Muscle of back (tissue), 3 donors: ENCODE measurements at regions not wholly inside any gene's neighbourhood (a gene's known extent, or its start where the extent isn't known, plus 50 kb on each side); places are given as distances from the start of the nearest gene placed in this dataset.
A peak's percentile ranks its signal among the peaks of the same experiment; 100 is the strongest.

Experiments used
- DNase-seq, 3 donors: peaks; one replicate each; pipeline versions ENCODE4 v3.0.0 to v3.0.0-alpha.2; 2013

DNA sequence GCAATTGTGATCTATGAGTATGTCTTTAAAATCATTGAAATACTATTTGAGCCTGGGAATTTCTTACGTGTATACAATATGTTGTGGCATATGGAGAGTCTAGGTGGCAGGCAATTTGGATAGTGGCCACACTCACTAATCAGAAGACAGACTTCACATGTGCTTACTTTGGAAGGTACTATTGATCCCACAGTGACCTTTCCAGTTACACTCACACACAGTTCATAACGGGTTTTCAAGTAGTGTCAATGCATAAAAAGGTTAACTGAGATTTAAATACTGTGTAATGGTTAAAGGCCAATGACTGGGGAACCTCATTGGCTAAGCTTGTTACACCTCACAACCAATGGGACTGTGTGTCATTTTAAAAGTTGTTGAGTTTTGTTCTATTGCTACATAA lies 783.2 kb downstream of the RPA4 start:
- DNase-seq = no peak

DNA sequence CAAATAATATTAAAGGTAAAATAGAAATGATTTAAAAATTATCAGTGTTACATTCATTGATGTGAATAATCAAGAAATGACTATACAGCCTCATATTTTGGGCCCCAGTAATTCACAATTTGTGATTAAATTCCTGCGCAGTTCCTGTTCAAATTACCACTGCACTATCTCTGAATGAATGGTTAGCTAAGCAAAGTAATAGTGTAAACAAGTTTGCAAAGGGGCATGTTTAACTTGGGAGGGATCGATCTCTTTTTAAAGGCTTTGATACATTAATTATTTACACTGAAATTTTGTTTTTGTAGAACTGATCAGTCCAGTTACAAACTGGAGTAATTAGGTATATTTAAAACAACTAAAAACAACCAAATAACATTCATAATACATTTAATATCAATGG lies 784.4 kb downstream of the RPA4 start:
- no peak for DNase-seq

GRCh38 chrX:97672138-97672537 lies 788.4 kb downstream of the RPA4 start:
- DNase-seq = no peak

DNA sequence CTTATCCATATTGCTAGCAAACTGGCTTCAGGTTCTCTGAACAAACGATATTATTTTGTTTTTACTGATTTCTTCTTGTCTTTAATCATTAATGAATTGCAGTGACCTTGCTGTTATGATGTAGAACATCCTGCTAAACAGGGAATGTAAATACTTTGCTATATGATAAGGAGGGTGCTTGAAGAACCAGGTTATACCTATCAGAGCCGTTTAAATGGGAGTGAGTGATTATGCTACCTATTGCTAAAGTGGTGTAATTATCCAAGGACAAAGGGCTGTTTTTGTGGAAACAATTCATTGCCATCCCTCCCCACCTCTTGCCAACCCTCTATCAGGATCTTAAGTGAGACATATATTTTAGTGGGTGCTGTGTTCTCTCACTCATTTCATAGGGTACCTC lies 788.9 kb downstream of the RPA4 start:
- no peak for DNase-seq

DNA sequence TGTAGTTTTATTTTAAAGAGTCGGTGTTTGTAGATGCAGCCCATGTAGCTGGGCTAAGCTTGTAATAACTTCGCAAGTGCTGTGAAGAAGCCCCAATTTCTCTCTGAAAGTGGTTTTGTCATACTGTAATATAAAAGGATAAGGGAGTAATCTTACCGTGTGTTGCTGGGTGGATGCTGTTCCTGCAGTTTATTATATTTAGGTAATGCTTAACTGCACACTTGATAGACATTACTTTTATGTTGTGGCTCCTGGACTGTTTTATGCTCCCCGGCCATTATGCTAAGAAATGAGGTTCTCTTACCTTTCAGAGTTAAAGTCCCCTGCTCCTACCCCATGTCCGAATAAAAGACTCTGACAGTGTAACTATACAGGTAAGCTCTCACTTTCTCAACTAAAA lies 789.4 kb downstream of the RPA4 start:
- no peak for DNase-seq

GRCh38 chrX:97682991-97683840 lies 799.5 kb downstream of the RPA4 start:
- no peak for DNase-seq

DNA sequence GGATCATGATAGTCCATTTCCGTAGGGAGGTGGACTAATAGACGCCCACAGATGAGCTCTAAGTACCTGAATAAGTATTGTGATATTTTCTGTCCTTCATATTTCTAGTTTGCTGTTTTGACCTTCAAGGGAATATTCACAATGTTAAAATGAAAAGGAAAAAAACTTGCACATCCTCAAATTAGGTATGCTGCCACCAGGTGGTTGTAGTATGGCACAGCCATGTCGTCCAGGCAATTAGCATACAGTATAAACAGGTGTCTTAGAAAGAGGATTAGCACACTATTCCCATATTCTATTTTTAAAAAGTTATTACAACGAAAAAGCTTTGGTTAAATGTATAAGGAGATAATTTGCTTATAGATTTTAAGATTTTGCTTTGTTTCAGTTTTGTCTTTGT lies 802.0 kb downstream of the RPA4 start:
- no peak for DNase-seq

DNA sequence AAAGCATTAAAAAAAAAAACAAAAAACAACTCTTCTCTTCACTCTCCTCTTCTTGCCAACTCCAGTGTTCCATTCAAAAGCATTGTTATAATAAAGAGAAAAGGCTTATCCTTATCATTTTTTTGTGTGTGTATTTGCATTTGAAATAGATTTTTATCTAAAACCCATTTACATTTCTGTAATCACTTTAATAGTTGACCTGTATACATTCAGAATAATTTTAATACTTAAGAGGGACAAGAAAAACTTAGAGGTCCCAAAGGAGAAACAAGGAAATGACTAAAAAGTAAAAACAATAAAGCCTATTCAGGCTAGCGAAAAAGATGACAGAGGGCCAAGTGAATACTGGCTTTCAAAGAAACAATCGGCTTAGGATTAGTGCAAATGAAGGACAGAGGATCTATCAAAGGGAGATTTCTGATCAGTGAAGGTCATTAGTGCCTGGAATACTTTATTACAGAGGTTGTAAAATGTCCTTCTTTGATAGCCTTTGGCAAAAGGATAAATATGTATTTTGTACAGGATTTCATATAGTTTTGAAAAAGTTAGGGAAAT lies 808.3 kb downstream of the RPA4 start:
- DNase-seq = no peak

- no peak for DNase-seq
These were observed 808.9 kb downstream of the RPA4 start for GRCh38 chrX:97692575-97692974.

DNA sequence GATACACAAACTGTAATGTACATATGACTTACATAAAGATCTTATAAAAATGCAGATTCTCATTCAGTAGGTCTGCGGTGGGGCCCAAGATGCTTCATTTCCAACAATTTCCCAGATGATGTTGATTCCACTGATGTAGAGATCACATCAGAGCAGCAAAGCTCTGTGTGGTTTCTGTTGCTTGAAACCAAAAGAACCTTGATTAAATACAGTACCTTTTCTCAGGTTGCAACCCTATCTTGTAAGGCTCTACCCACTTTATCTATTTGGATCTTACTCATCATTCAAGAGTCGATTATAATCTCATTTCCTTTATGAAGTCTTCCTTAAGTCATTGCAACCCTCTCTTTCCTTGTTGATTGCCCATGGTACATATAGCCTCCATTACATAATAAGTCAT lies 816.8 kb downstream of the RPA4 start:
- DNase-seq = no peak

DNA sequence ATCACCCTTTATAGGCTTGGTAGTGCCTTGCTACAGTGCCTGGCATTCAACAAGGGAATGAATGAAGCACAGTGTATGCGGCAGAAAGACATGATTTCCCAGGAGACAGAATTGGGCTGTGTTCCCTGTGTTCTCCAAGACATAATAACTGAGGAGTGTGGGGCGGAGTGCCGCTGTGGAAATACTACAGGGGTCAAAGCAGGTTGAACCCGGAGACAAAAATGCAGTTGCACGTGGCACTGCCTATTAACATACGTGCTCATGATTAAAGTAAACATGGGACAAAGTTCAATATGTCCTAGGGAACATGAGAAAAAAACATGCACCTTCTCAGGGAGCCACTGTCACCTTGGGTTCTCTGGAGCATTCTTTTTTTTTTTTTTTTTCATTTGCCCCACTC lies 820.8 kb downstream of the RPA4 start:
- DNase-seq = no peak

DNA sequence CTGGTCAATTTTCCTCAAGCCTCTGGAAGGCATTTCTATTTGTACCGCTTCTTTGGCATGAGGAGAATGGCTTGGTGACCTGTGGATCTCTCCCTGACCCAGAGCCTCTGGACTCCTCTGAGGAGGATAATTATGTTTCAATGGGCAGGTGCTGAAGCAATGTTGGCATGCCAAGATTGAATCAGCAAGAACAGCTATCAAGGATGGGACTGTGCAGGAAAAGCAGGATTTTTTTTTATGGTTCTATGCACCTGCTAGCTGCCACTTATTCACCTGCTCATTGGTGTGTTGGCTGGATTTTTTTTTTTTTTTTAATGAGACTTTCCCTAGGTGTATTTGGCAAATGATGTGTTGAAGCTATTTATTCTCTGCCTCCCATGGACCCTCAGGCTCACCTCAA lies 821.2 kb downstream of the RPA4 start:
- no peak for DNase-seq

GRCh38 chrX:97705936-97706335 lies 822.2 kb downstream of the RPA4 start:
- DNase-seq = peak in 2 of 3 donors; percentile 6 to 14

DNA sequence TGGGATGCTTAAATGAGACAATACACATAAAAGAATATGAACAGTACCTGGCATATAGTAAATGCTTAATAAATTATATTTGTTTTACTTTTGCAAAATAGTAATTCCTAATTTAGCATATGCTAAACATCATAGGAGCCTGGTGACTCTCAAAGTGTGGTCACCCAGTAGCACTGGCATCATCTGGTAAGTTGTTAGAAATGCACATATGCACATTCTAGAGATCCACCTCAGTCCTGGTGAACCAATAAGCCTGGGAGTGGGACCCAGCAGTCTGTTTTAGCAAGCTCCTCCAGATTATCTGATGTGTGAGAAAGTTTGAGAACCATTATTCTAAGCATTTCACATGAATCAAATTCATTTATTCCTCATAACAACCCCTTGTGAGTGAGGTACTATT lies 830.4 kb downstream of the RPA4 start:
- DNase-seq = no peak

- DNase-seq = no peak
These were observed 844.5 kb downstream of the RPA4 start for GRCh38 chrX:97728215-97728614.

- no peak for DNase-seq
These were observed 856.3 kb downstream of the RPA4 start for GRCh38 chrX:97740044-97740443.

- DNase-seq = no peak
These were observed 857.2 kb downstream of the RPA4 start for GRCh38 chrX:97740886-97741285.

GRCh38 chrX:97743014-97743413 lies 859.3 kb downstream of the RPA4 start:
- no peak for DNase-seq

DNA sequence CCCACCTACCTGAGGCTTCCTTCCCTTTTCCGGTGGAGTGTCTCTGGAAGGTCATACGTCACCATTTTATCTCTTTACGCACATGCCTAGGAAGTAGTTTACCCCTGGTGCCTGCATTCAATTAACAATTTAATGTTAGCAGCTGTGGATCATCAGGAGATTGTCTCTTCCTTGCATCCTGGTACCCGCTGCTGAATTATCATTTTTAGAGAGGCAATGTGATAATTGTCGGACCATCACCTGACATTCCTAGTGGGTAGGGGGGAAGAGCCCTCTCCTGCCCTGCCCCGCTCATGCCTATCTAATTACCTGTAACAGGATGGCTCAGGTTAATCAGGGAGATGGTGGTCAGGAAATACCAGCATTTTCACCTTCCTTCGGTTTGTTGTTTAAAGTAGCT lies 863.6 kb downstream of the RPA4 start:
- no peak for DNase-seq

GRCh38 chrX:97751016-97751415 lies 867.3 kb downstream of the RPA4 start:
- DNase-seq = no peak

DNA sequence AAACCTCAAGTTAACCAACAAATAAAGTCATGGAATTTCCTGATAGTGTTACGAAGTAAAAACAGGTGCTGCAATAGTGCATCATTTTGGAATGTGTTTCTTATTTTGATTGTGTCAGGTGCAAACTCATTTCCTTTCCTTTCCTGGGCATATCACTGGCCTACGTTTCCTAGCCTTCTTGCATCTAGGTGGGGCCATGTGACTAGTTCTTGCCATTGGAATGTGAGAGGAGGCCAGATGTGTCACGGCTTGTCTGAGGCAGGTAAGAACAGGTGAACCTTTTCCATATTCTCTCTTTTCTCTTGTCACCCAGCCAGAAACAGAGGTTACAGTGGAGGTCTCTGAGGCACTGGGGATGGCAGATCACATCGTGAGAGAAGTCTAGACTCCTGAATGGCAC lies 868.0 kb downstream of the RPA4 start:
- no peak for DNase-seq

GRCh38 chrX:97756879-97757278 lies 873.2 kb downstream of the RPA4 start:
- DNase-seq = no peak

GRCh38 chrX:97763391-97763790 lies 879.7 kb downstream of the RPA4 start:
- DNase-seq = no peak

GRCh38 chrX:97763981-97764380 lies 880.3 kb downstream of the RPA4 start:
- DNase-seq = no peak
